ENCODE measurements at regions not wholly inside any gene's neighbourhood (a gene's known extent, or its start where the extent isn't known, plus 50 kb on each side); places are given as distances from the start of the nearest gene placed in this dataset.
"Not testable (repeated sequence)": the region's sequence is repeated elsewhere in the genome, so short reads cannot be mapped to it uniquely, and the experiment has no call there.

- no peak overlapping the region for H3K4me3 ChIP-seq (ENCODE audit: control insufficient read depth, low read depth, low read length)
- no peak for TF ChIP-seq CTCF (conservative IDR thresholded peaks at IDR 0.05; ENCODE audit: control insufficient read depth, insufficient read depth, low read depth, low read length)
These were observed 270.7 kb upstream of the CELF4 start for GRCh38 chr18:37836071-37836970.

GRCh38 chr18:37832010-37832695 lies 266.6 kb upstream of the CELF4 start:
- not testable (repeated sequence) for DNase-seq (ENCODE audit: low read depth); H3K4me3 ChIP-seq (ENCODE audit: control insufficient read depth, low read depth, low read length)

More at GRCh38 chr18:37836071-37836970, 270.7 kb upstream of the CELF4 start:
- DNase-seq (ENCODE audit: low read depth) = no peak

DNA sequence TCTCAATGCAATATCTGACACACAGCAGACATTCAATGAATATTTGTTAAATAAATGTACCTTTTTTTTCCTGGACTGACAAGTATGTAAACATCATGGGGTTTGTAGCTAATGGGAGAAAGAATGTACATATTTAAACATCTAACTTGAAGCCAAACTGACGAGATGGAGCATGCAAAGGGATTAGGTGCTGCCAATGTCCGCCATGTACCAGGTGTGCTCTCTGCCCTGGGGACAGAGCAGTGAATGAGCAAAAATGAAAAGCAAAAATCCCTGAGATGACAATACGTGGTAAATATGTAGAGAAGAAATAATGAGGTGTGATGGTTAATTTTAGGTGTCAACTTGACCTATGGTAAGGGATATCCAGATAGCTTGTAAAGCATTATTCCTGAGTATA lies 247.4 kb upstream of the CELF4 start:
- DNase-seq (ENCODE audit: low read depth) = no peak
- no peak overlapping the region for H3K4me3 ChIP-seq (ENCODE audit: control insufficient read depth, low read depth, low read length)
- TF ChIP-seq CTCF (conservative IDR thresholded peaks at IDR 0.05; ENCODE audit: control insufficient read depth, insufficient read depth, low read depth, low read length) = no peak

DNA sequence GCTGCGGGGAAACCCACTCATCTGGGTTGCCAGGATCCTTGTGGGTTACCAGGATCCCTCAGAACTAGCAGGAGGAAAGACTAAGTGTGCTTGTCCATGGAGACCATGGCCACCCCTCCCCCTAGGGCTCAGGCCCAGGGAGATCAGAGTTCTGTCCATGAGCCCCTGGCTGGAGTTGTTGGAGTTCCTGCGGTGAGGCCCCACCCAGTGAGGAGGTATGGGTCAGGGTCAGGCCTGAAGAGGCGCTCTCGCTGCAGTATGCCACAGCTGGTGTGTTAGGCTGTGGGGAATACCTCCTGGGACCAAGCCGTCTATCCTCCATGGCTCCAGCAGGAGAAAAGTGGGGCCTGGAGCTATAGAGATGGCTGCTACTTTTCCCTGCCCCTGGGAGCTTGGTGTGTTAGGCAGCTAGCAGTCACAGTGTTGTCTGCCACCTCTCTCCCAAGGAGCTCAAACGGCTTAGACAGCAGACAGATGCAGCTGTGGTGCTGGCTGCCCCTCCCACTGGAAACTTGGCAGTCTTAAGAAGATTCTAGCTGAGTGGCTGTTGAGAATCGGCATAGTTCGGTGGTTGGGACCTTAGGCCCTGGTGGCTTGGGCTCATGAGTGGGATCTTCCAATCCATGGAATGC lies 240.3 kb upstream of the CELF4 start:
- no peak for TF ChIP-seq CTCF (conservative IDR thresholded peaks at IDR 0.05; ENCODE audit: control insufficient read depth, insufficient read depth, low read depth, low read length)
- H3K4me3 ChIP-seq (ENCODE audit: control insufficient read depth, low read depth, low read length) = no peak overlapping the region
- DNase-seq (ENCODE audit: low read depth) = no peak

DNA sequence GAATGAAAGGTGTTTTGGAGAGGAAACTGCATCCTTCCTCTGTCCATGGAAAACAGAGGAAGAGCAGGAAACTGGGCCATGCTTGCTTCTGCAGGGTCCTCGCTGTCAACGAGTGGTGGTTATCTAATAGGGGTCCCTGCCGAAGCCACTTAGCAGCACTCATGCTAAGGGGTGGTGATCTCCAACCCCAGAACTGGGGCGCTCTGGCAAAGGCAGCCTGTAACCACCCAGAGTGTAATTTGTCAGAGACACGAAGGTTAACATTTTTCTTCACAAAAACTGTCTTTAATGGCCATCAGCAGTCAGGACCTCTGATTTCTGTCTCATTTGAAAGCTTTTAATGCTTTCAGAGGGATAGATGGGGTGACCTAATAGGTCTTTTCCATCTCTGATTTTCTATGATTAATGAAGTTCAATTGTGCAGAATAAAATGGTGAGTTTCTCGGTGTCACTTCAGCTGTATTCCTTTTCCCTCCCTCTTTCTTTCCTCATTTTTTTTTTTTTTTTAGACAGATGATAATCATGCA lies 231.3 kb upstream of the CELF4 start:
- H3K4me3 ChIP-seq (ENCODE audit: control insufficient read depth, low read depth, low read length) = no peak overlapping the region
- no peak for TF ChIP-seq CTCF (conservative IDR thresholded peaks at IDR 0.05; ENCODE audit: control insufficient read depth, insufficient read depth, low read depth, low read length)
- DNase-seq (ENCODE audit: low read depth) = no peak

DNA sequence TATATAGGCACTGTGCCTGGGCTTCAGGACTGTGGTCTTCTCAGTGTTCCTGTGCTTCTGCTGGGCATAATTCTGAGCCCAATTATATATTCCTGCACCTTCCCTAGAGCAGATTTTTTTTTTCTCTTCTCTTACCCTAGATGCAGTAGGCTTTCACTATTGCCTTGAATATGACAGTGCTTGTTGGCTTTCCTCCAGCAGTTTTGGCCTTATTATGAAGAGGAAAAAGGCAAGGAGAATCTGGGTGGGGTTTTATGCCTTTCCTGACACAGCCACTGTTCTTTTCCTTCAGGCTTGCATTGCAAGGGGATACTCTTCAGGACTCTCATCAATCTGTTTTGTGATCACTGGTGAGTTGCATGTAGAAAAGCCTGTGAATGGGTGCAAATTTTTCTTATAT lies 221.9 kb upstream of the CELF4 start:
- H3K4me3 ChIP-seq (ENCODE audit: control insufficient read depth, low read depth, low read length) = no peak overlapping the region
- DNase-seq (ENCODE audit: low read depth) = no peak
- TF ChIP-seq CTCF (conservative IDR thresholded peaks at IDR 0.05; ENCODE audit: control insufficient read depth, insufficient read depth, low read depth, low read length) = no peak

All from fibroblast of mammary gland (primary cell).